ENCODE measurements at regions not wholly inside any gene's neighbourhood (a gene's known extent, or its start where the extent isn't known, plus 50 kb on each side); places are given as distances from the start of the nearest gene placed in this dataset.

GRCh38 chr1:87929906-87930305 lies 601.2 kb downstream of the LMO4 start:
- no peak for DNase-seq (ENCODE audit: low read depth in 1 of 2, low spot score in 1 of 2)
- H3K27me3 ChIP-seq (ENCODE audit: insufficient read depth, poor library complexity, severe bottlenecking), result no peaks in the 10 kb centered on the region
- TF ChIP-seq REST (IDR thresholded peaks at IDR 0.05; ENCODE audit: insufficient replicate concordance, low read depth) (no peak), SPI1 (IDR thresholded peaks at IDR 0.05; ENCODE audit: borderline replicate concordance, low read depth) (no peak), GABPA (IDR thresholded peaks at IDR 0.05; ENCODE audit: low read depth) (no peak), POLR2AphosphoS5 (IDR thresholded peaks at IDR 0.05; ENCODE audit: low read depth) (no peak), CTCF (IDR thresholded peaks at IDR 0.05; ENCODE audit: insufficient read depth, low read length) (no peak)
- H3K4me3 ChIP-seq (replicated peaks; ENCODE audit: insufficient read depth, low read length), result no peak overlapping the region
- H3K27ac ChIP-seq (replicated peaks), result no peak overlapping the region

GRCh38 chr1:87930796-87931195 lies 602.1 kb downstream of the LMO4 start:
- DNase-seq (ENCODE audit: low read depth in 1 of 2, low spot score in 1 of 2), result no peak
- no peak overlapping the region for H3K4me3 ChIP-seq (replicated peaks; ENCODE audit: insufficient read depth, low read length)
- no peak for TF ChIP-seq REST (IDR thresholded peaks at IDR 0.05; ENCODE audit: insufficient replicate concordance, low read depth)
- no peak for TF ChIP-seq CTCF (IDR thresholded peaks at IDR 0.05; ENCODE audit: insufficient read depth, low read length)
- TF ChIP-seq GABPA (IDR thresholded peaks at IDR 0.05; ENCODE audit: low read depth), result no peak
- TF ChIP-seq POLR2AphosphoS5 (IDR thresholded peaks at IDR 0.05; ENCODE audit: low read depth), result no peak
- no peak for TF ChIP-seq SPI1 (IDR thresholded peaks at IDR 0.05; ENCODE audit: borderline replicate concordance, low read depth)

GRCh38 chr1:87933171-87933570 lies 604.5 kb downstream of the LMO4 start:
- no peak overlapping the region for H3K4me3 ChIP-seq (replicated peaks; ENCODE audit: insufficient read depth, low read length)
- TF ChIP-seq REST (IDR thresholded peaks at IDR 0.05; ENCODE audit: insufficient replicate concordance, low read depth) (no peak), POLR2AphosphoS5 (IDR thresholded peaks at IDR 0.05; ENCODE audit: low read depth) (no peak)
- DNase-seq (ENCODE audit: low read depth in 1 of 2, low spot score in 1 of 2), result no peak
- no peak overlapping the region for H3K27ac ChIP-seq (replicated peaks)
- H3K27me3 ChIP-seq (ENCODE audit: insufficient read depth, poor library complexity, severe bottlenecking), result no peaks in the 10 kb centered on the region

More at GRCh38 chr1:87930796-87931195, 602.1 kb downstream of the LMO4 start:
- Histone ChIP-seq H3K27ac (replicated peaks) (no peak overlapping the region), H3K27me3 (ENCODE audit: insufficient read depth, poor library complexity, severe bottlenecking) (no peaks in the 10 kb centered on the region)

- Histone ChIP-seq H3K27me3 (ENCODE audit: insufficient read depth, poor library complexity, severe bottlenecking) (no peaks in the 10 kb centered on the region), H3K27ac (replicated peaks) (no peak overlapping the region), H3K4me3 (replicated peaks; ENCODE audit: insufficient read depth, low read length) (no peak overlapping the region)
- TF ChIP-seq CTCF (IDR thresholded peaks at IDR 0.05; ENCODE audit: insufficient read depth, low read length), result no peak
- no peak for TF ChIP-seq SPI1 (IDR thresholded peaks at IDR 0.05; ENCODE audit: borderline replicate concordance, low read depth)
- TF ChIP-seq GABPA (IDR thresholded peaks at IDR 0.05; ENCODE audit: low read depth), result no peak
- TF ChIP-seq REST (IDR thresholded peaks at IDR 0.05; ENCODE audit: insufficient replicate concordance, low read depth), result no peak
- no peak for TF ChIP-seq POLR2AphosphoS5 (IDR thresholded peaks at IDR 0.05; ENCODE audit: low read depth)
- no peak for DNase-seq (ENCODE audit: low read depth in 1 of 2, low spot score in 1 of 2)
Measured at GRCh38 chr1:87935130-87935529, 606.5 kb downstream of the LMO4 start.

Measured in HL-60 (cell line).